Vagina (tissue), 2 donors: ENCODE measurements at regions not wholly inside any gene's neighbourhood (a gene's known extent, or its start where the extent isn't known, plus 50 kb on each side); places are given as distances from the start of the nearest gene placed in this dataset.
"Not testable (repeated sequence)": the region's sequence is repeated elsewhere in the genome, so short reads cannot be mapped to it uniquely, and the experiment has no call there.

Experiments
- DNase-seq, 2 donors: peaks; one replicate each; pipeline ENCODE4 v3.0.0-alpha.2; 2017; ENCODE audit errors: extremely low spot score in 2 of 2
- H3K27ac ChIP-seq: fragments of 200-600 bp; sonication (generic); one replicate; pipeline ENCODE4 v1.5.1; 2019
- H3K27me3 ChIP-seq: fragments of 200-600 bp; sonication (generic); one replicate; pipeline ENCODE4 v1.5.1; 2019
- H3K36me3 ChIP-seq, 2 donors: fragments of 200-600 bp; sonication (generic); one replicate each; pipeline ENCODE4 v1.5.1; 2017 to 2019
- H3K4me1 ChIP-seq: fragments of 200-600 bp; sonication (generic); one replicate; pipeline ENCODE4 v1.5.1; 2019
- H3K4me3 ChIP-seq, 2 donors: fragments of 200-600 bp; sonication (generic); 1 replicate in 1 of 2; 2 replicates in 1 of 2; pipeline ENCODE4 v1.5.1; 2016 to 2019
- H3K9me3 ChIP-seq: fragments of 200-600 bp; sonication (generic); one replicate; pipeline ENCODE4 v1.5.1; 2019
- CTCF ChIP-seq, 3 experiments: fragments of 450-650 bp in 2 of 3; fragments of 200-600 bp in 1 of 3; sonication (generic) in 1 of 3; IDR thresholded peaks; one replicate each; pipeline ENCODE4 v1.5.1; 2017 to 2019; ENCODE audit warnings: antibody characterized with exemption in 3 of 3, mild to moderate bottlenecking in 2 of 3, moderate library complexity in 2 of 3
- POLR2A ChIP-seq, 2 donors: fragments of 450-650 bp; IDR thresholded peaks; one replicate each; pipeline ENCODE4 v1.6.1; 2017; ENCODE audit warnings: antibody characterized with exemption in 2 of 2, mild to moderate bottlenecking in 2 of 2, moderate library complexity in 2 of 2
- POLR2AphosphoS5 ChIP-seq, 2 donors: sonication (generic); formaldehyde crosslinking; IDR thresholded peaks; one replicate each; pipeline ENCODE4 v1.9.0; 2017; ENCODE audit warnings: antibody characterized with exemption in 2 of 2, mild to moderate bottlenecking in 2 of 2, low read depth in 1 of 2; ENCODE audit not compliant: insufficient read depth in 1 of 2
- intact Hi-C: fragments of 100-400 bp; cut with DNase I; formaldehyde crosslinking; loops from one replicate; pipeline ENCODE4 v1.15.1; 2023

DNA sequence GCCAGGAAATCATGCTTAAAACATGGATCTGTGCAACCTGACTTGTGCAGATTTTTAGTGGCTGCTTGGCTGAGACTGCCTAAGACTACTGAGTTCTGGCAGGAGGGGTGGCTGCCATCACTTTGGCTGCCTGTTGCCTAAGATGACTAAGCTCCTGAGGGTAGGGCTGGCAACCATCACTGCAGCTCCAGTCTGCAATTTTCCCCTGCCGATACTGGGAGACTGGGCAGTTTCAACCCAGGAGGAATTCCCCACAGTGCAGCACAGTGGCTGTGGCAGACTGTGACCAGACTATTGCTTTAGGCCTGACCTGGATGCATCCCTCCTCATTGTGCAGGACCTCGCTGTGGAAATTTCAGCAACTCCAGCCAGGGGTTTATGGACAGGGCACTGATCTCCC lies 544.9 kb downstream of the ANKRD50 start:
- intact Hi-C loops, result no loop called here
- no peaks in the 10 kb centered on the region for H3K4me1 ChIP-seq
- no peaks in the 10 kb centered on the region for H3K36me3 ChIP-seq
- H3K27ac ChIP-seq, result no peak overlapping the region
- no peaks in the 10 kb centered on the region for H3K9me3 ChIP-seq
- H3K27me3 ChIP-seq, result no peaks in the 10 kb centered on the region
- H3K4me3 ChIP-seq, result no peak overlapping the region
- TF ChIP-seq POLR2A (IDR thresholded peaks at IDR 0.05) (no peak), POLR2AphosphoS5 (IDR thresholded peaks at IDR 0.05; ENCODE audit: insufficient read depth in 1 of 2, low read depth in 1 of 2) (no peak), CTCF (IDR thresholded peaks at IDR 0.05) (no peak)
- DNase-seq, result no peak

DNA sequence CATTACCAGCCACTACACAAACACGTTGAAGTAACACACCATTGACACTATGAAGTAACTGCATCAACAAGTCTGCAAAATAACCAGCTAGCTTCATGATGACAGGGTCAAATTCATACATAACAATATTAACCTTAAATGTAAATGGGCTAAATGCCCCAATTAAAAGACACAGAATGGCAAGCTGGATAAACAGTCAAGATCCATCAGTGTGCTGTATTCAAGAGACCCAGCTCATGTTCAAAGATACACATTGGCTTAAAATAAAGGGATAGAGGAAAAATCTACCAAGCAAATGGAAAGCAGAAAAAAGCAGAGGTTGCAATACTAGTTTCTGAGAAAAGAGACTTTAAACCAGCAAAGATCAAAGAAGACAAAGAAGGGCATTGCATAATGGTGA lies 543.0 kb downstream of the ANKRD50 start:
- H3K4me1 ChIP-seq, H3K9me3 ChIP-seq, intact Hi-C loops, H3K27me3 ChIP-seq, DNase-seq, H3K27ac ChIP-seq, H3K4me3 ChIP-seq, H3K36me3 ChIP-seq: not testable (repeated sequence)

DNA sequence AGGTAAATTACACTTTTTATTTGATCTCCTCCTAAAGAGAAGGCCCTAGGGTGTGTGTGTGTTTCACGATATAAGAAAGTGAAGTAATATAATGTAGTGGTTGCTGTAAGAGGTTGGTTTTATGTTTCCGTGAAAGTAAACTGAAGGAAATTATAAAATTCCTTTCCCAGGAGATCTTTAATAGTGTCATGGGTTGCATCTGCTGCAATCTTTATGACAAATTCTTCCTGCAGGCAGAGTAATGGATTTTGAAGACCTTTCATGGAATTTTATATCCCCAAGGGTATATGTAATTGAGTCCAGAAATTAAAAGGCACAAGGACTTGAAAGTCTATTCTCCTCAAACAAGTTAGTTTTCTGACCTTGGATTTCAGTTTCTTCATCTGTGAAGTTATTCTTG lies 538.6 kb downstream of the ANKRD50 start:
- Histone ChIP-seq H3K27me3 (no peaks in the 10 kb centered on the region), H3K27ac (no peak overlapping the region), H3K4me3 (no peak overlapping the region), H3K4me1 (peaks cover 7% of the 10 kb centered on the region), H3K36me3 (no peaks in the 10 kb centered on the region), H3K9me3 (no peaks in the 10 kb centered on the region)
- no peak for TF ChIP-seq CTCF (IDR thresholded peaks at IDR 0.05)
- TF ChIP-seq POLR2AphosphoS5 (IDR thresholded peaks at IDR 0.05; ENCODE audit: insufficient read depth in 1 of 2, low read depth in 1 of 2), result no peak
- no peak for TF ChIP-seq POLR2A (IDR thresholded peaks at IDR 0.05)
- DNase-seq, result no peak
- intact Hi-C loops, result no loop called here

DNA sequence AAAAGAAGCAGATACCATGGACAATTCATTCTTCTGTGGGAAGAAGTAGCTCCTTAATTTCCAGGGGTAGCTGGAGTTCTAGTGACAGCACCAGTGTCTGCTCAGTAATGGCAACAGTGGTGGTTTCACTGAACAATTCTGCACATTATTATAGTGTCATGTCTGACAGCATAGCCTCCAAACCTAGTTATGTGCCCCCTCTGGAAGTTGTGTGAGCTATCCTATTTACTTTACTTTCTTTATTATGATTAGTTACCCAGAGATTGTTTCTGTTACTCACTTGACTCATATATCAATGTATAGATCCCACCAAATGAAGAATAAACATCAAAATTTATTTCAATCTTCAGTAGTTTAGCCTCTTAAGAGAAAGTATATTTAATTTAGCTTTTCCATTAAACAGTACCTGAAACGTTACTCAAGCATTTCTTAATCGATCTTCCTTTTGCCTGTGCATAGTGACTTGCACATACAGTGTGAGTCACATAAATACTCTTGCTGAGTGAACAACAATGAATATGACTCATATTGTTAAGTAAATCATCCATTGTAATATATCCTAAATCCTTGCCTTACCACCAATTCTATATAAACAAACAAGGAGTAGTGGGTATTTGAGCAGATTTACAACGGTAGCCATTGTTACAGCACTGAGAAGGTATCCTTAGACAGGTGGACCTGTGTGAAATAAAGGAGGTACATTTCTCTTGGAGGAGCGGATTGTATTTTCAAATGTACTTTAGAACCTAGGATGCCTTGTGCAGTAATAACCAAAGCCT lies 534.7 kb downstream of the ANKRD50 start:
- peaks cover 7% of the 10 kb centered on the region for H3K4me1 ChIP-seq
- no peak overlapping the region for H3K27ac ChIP-seq
- intact Hi-C loops, result no loop called here
- H3K4me3 ChIP-seq, result no peak overlapping the region
- no peaks in the 10 kb centered on the region for H3K9me3 ChIP-seq
- H3K27me3 ChIP-seq, result no peaks in the 10 kb centered on the region
- TF ChIP-seq POLR2AphosphoS5 (IDR thresholded peaks at IDR 0.05; ENCODE audit: insufficient read depth in 1 of 2, low read depth in 1 of 2), result peak in 1 of 2 donors; percentile 38
- TF ChIP-seq CTCF (IDR thresholded peaks at IDR 0.05), result no peak
- no peaks in the 10 kb centered on the region for H3K36me3 ChIP-seq
- DNase-seq, result no peak

GRCh38 chr4:124178449-124179021 lies 534.0 kb downstream of the ANKRD50 start:
- H3K27ac ChIP-seq, result no peak overlapping the region
- no peaks in the 10 kb centered on the region for H3K36me3 ChIP-seq
- intact Hi-C loops, result no loop called here
- peaks cover 7% of the 10 kb centered on the region for H3K4me1 ChIP-seq
- H3K4me3 ChIP-seq, result no peak overlapping the region
- TF ChIP-seq POLR2A (IDR thresholded peaks at IDR 0.05), result no peak
- TF ChIP-seq CTCF (IDR thresholded peaks at IDR 0.05), result no peak
- TF ChIP-seq POLR2AphosphoS5 (IDR thresholded peaks at IDR 0.05; ENCODE audit: insufficient read depth in 1 of 2, low read depth in 1 of 2), result no peak
- H3K9me3 ChIP-seq, result no peaks in the 10 kb centered on the region
- no peaks in the 10 kb centered on the region for H3K27me3 ChIP-seq
- DNase-seq, result no peak
